GM12878 (cell line): ENCODE measurements at regions not wholly inside any gene's neighbourhood (a gene's known extent, or its start where the extent isn't known, plus 50 kb on each side); places are given as distances from the start of the nearest gene placed in this dataset.
"Not testable (repeated sequence)": the region's sequence is repeated elsewhere in the genome, so short reads cannot be mapped to it uniquely, and the experiment has no call there.

Source experiments
- ATAC-seq: fragments of 200-7000 bp; cut with Tn5 transposase; 3 replicates; pipeline ENCODE4 v1.9.1; 2020; ENCODE audit warnings: mild to moderate bottlenecking, moderate library complexity
- BruUV-seq: library from RNA; stranded (reverse); fragments of 400-500 nt; replicated peaks from 2 replicates; lab custom pipeline; 2021; lab: Mats Ljungman, UMichigan
- CTCF ChIA-PET: fragments of 300-600 bp; sonication (Branson Sonifier 250); formaldehyde crosslinking; extraction: SDS; loops from one replicate; lab custom pipeline; 2021; ENCODE audit warnings: inconsistent platforms; lab: Yijun Ruan, JAX
- POLR2A ChIA-PET: fragments of 350-600 bp; formaldehyde crosslinking; extraction: SDS; loops from one replicate; lab custom pipeline; 2021; ENCODE audit warnings: inconsistent platforms; lab: Charles Lee
- RAD21 ChIA-PET: fragments of 300-600 bp; sonication (Branson Sonifier 250); formaldehyde crosslinking; loops from one replicate; lab custom pipeline; 2023; ENCODE audit warnings: antibody characterized with exemption; ENCODE audit not compliant: unreplicated experiment; lab: Charles Lee
- SMC1A ChIA-PET: fragments of 300-600 bp; sonication (Branson Sonifier 250); formaldehyde crosslinking; loops from one replicate; lab custom pipeline; 2023; ENCODE audit not compliant: unreplicated experiment, uncharacterized antibody; lab: Charles Lee
- DNase-seq: peaks from one replicate; pipeline ENCODE4 v3.0.0-alpha.2; 2011; ENCODE audit warnings: low read depth, low spot score
- FAIRE-seq: peaks from 3 replicates; lab custom pipeline; 2011; peaks lifted over from hg19 to GRCh38; lab: Jason Lieb, UNC
- H2AFZ ChIP-seq: 2 replicates; pipeline ENCODE4 v1.6.0; 2011; ENCODE audit warnings: low read depth, low read length, control low read depth; ENCODE audit not compliant: control insufficient read depth
- H3K27ac ChIP-seq: 2 replicates; pipeline ENCODE4 v1.5.1; 2011; ENCODE audit warnings: control low read depth; ENCODE audit not compliant: control insufficient read depth, insufficient read depth
- H3K27me3 ChIP-seq, 2 experiments: replicated peaks in 1 of 2; 2 replicates each; pipeline versions ENCODE4 v1.6.0 to v1.6.1; 2011; ENCODE audit warnings: low read length in 1 of 2; ENCODE audit not compliant: control insufficient read depth in 2 of 2, insufficient read depth in 2 of 2
- H3K36me3 ChIP-seq, 2 experiments: 2 replicates each; pipeline ENCODE4 v1.5.1; 2011; ENCODE audit warnings: low read length in 1 of 2; ENCODE audit not compliant: control insufficient read depth in 2 of 2, insufficient read depth in 2 of 2
- H3K4me1 ChIP-seq: 2 replicates; pipeline ENCODE4 v1.6.1; 2011; ENCODE audit warnings: mild to moderate bottlenecking, low read length, moderate library complexity, mixed read lengths; ENCODE audit not compliant: control insufficient read depth, insufficient read depth
- H3K4me2 ChIP-seq: 2 replicates; pipeline ENCODE4 v1.6.0; 2011; ENCODE audit warnings: control low read depth; ENCODE audit not compliant: control insufficient read depth, insufficient read depth
- H3K4me3 ChIP-seq: fragments of 200-600 bp; sonication (generic); 2 replicates; pipeline ENCODE4 v1.5.1; 2016
- H3K79me2 ChIP-seq: 2 replicates; pipeline ENCODE4 v1.6.0; 2011; ENCODE audit warnings: low read length; ENCODE audit not compliant: control insufficient read depth, insufficient read depth
- H3K9ac ChIP-seq: 2 replicates; pipeline ENCODE4 v1.8.0; 2011; ENCODE audit warnings: low read length, control low read depth, mixed read lengths; ENCODE audit not compliant: control insufficient read depth, insufficient read depth
- H3K9me3 ChIP-seq: replicated peaks from 3 replicates; pipeline ENCODE4 v1.5.1; 2011; ENCODE audit warnings: mild to moderate bottlenecking, low read length; ENCODE audit not compliant: control insufficient read depth, insufficient read depth
- H4K20me1 ChIP-seq: 2 replicates; pipeline ENCODE4 v1.6.0; 2011; ENCODE audit not compliant: control insufficient read depth, insufficient read depth
- HCFC1 ChIP-seq: fragments of 150-350 bp; IDR thresholded peaks from 2 replicates; pipeline ENCODE4 v1.6.1; 2014; ENCODE audit warnings: low read length
- LARP7 ChIP-seq: fragments of 450-650 bp; IDR thresholded peaks from 2 replicates; pipeline ENCODE4 v1.6.1; 2017; ENCODE audit warnings: mild to moderate bottlenecking
- POLR2A ChIP-seq: IDR thresholded peaks from 2 replicates; pipeline ENCODE4 v1.6.1; 2011; ENCODE audit warnings: low read depth, mild to moderate bottlenecking, low read length
- POU2F2 ChIP-seq: IDR thresholded peaks from 3 replicates; pipeline ENCODE4 v1.6.1; 2011; ENCODE audit warnings: low read depth, mild to moderate bottlenecking, low read length, borderline replicate concordance
- RAD51 ChIP-seq: fragments of 450-650 bp; IDR thresholded peaks from 2 replicates; pipeline ENCODE4 v1.6.1; 2016; ENCODE audit warnings: moderate library complexity, mild to moderate bottlenecking, inconsistent platforms
- RBBP5 ChIP-seq: fragments of 200-600 bp; sonication (generic); conservative IDR thresholded peaks from 2 replicates; pipeline ENCODE4 v1.6.1; 2016
- SIN3A ChIP-seq: IDR thresholded peaks from 2 replicates; pipeline ENCODE4 v1.6.1; 2012; ENCODE audit warnings: low read depth, low read length, improper control_type of control experiment
- SP1 ChIP-seq: IDR thresholded peaks from one replicate; pipeline ENCODE4 v1.6.1; 2011; ENCODE audit warnings: low read depth, low read length
- WRNIP1 ChIP-seq: IDR thresholded peaks from 2 replicates; pipeline ENCODE4 v1.6.1; 2011; ENCODE audit warnings: low read depth, low read length, improper control_type of control experiment, borderline replicate concordance
- ZNF24 ChIP-seq: fragments of 450-650 bp; IDR thresholded peaks from 2 replicates; pipeline ENCODE4 v1.6.1; 2017; ENCODE audit warnings: antibody characterized with exemption, mild to moderate bottlenecking
- WGBS: methylation state at CpG from one replicate; pipeline ENCODE4 v1.1.6; 2016; ENCODE audit warnings: low lambda C conversion rate; ENCODE audit not compliant: insufficient replicate concordance, insufficient coverage; ENCODE audit errors: missing lambda C conversion rate; 5-methylcytosine and 5-hydroxymethylcytosine counted together
- in situ Hi-C: fragments of 300-500 bp; cut with MboI; formaldehyde crosslinking; loops from 9 replicates; pipeline ENCODE4 v1.14.3; 2018; ENCODE audit warnings: mixed read lengths
- intact Hi-C: fragments of 100-400 bp; cut with micrococcal nuclease; formaldehyde crosslinking; loops from one replicate; pipeline ENCODE4 v1.14.2; 2022; ENCODE audit not compliant: unreplicated experiment
- TF ChIP-seq, protein P1 (sequence below): fragments of 450-650 bp; IDR thresholded peaks from 2 replicates; pipeline ENCODE4 v1.6.1; 2017; ENCODE audit warnings: low read depth, mild to moderate bottlenecking, moderate library complexity

GRCh38 chr4:33953848-33954247 lies 2290.5 kb downstream of the ARAP2 start:
- intact Hi-C loops, H3K9ac ChIP-seq, DNase-seq, H3K27ac ChIP-seq, in situ Hi-C loops, H3K36me3 ChIP-seq, RAD21 ChIA-PET, BruUV-seq, H3K9me3 ChIP-seq, FAIRE-seq, H4K20me1 ChIP-seq, ATAC-seq, H3K4me3 ChIP-seq, H3K4me2 ChIP-seq, H2AFZ ChIP-seq, POLR2A ChIA-PET, H3K79me2 ChIP-seq, H3K27me3 ChIP-seq, CTCF ChIA-PET, H3K4me1 ChIP-seq: not testable (repeated sequence)
- SMC1A ChIA-PET = interaction anchor here (1.5 kb wide), 1 partner anchor 15 kb away, joined by 3 read pairs; no protein-coding TSS in a partner anchor
- 31% methylated on average over 4 of the region's 4 CpGs for WGBS

DNA sequence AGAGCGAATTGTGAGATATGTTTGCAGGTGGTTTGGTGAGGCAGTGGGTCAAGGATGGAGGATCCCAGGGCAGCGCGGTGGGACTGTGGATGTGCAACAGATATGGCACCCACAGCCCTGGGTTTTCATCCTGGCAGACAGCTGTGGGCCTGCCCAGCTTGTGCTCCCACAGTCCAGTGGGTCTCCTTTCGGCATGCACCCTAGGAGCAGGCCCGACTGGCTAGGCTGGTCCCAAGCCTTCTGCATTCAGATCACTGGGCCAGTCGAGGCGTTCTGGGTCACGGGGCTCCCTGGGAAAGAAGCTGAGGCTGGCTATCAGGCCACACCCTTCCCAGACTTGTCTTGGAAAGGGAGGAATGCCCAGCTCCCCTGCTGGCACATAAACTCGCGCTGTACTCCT lies 2289.6 kb downstream of the ARAP2 start:
- DNase-seq (no peak), FAIRE-seq (no peak), ATAC-seq (no peak)
- ChIA-PET RAD21 (no interaction called here), SMC1A (no interaction called here), CTCF (interaction anchor here (0.5 to 0.6 kb wide), 2 partner anchors 65 to 108 kb away, joined by 3 to 4 read pairs; no protein-coding TSS in a partner anchor), POLR2A (no interaction called here)
- Histone ChIP-seq H3K4me1 (no peaks in the 10 kb centered on the region), H3K27ac (no peak overlapping the region), H3K9ac (no peak overlapping the region), H3K36me3 (no peaks in the 10 kb centered on the region), H3K27me3 (no peaks in the 10 kb centered on the region), H3K79me2 (no peaks in the 10 kb centered on the region), H4K20me1 (no peaks in the 10 kb centered on the region), H3K9me3 (no peaks in the 10 kb centered on the region), H2AFZ (no peak overlapping the region), H3K4me3 (no peak overlapping the region), H3K4me2 (no peak overlapping the region)
- TF ChIP-seq POLR2A (no peak), HCFC1 (no peak), SIN3A (no peak), POU2F2 (no peak), ZNF24 (no peak), RBBP5 (no peak), RAD51 (no peak), WRNIP1 (no peak), LARP7 (no peak), SP1 (no peak)
- TF ChIP-seq, protein P1, sequence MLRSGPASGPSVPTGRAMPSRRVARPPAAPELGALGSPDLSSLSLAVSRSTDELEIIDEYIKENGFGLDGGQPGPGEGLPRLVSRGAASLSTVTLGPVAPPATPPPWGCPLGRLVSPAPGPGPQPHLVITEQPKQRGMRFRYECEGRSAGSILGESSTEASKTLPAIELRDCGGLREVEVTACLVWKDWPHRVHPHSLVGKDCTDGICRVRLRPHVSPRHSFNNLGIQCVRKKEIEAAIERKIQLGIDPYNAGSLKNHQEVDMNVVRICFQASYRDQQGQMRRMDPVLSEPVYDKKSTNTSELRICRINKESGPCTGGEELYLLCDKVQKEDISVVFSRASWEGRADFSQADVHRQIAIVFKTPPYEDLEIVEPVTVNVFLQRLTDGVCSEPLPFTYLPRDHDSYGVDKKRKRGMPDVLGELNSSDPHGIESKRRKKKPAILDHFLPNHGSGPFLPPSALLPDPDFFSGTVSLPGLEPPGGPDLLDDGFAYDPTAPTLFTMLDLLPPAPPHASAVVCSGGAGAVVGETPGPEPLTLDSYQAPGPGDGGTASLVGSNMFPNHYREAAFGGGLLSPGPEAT = no peak
- BruUV-seq = no TSS peak
- intact Hi-C loops = no loop called here
- 23% methylated on average over 10 of the region's 10 CpGs for WGBS
- in situ Hi-C loops = no loop called here
